ENCODE measurements at regions not wholly inside any gene's neighbourhood (a gene's known extent, or its start where the extent isn't known, plus 50 kb on each side); places are given as distances from the start of the nearest gene placed in this dataset.

- DNase-seq, result no peak
Measured at GRCh38 chr2:126437016-126437415, 218.9 kb upstream of the GYPC start.

GRCh38 chr2:126444512-126444911 is 211.4 kb upstream of the GYPC start:
- DNase-seq, result no peak

- DNase-seq, result no peak
Measured at GRCh38 chr2:126446106-126446695, 209.8 kb upstream of the GYPC start.

- no peak for DNase-seq
Measured at GRCh38 chr2:126448611-126449010, 207.3 kb upstream of the GYPC start.

- DNase-seq, result no peak
Measured at GRCh38 chr2:126449677-126450076, 206.3 kb upstream of the GYPC start.

GRCh38 chr2:126463892-126464674 is 191.9 kb upstream of the GYPC start:
- no peak for DNase-seq

GRCh38 chr2:126467367-126468054 is 188.4 kb upstream of the GYPC start:
- no peak for DNase-seq

GRCh38 chr2:126475031-126475430 is 180.9 kb upstream of the GYPC start:
- no peak for DNase-seq

- DNase-seq, result no peak
Measured at GRCh38 chr2:126476691-126477090, 179.3 kb upstream of the GYPC start.

GRCh38 chr2:126480033-126480432 is 175.9 kb upstream of the GYPC start:
- no peak for DNase-seq

- DNase-seq, result no peak
Measured at GRCh38 chr2:126482582-126483464, 173.1 kb upstream of the GYPC start.

GRCh38 chr2:126494593-126494992 is 161.4 kb upstream of the GYPC start:
- no peak for DNase-seq

- no peak for DNase-seq
Measured at GRCh38 chr2:126495189-126495588, 160.8 kb upstream of the GYPC start.

GRCh38 chr2:126496493-126496892 is 159.5 kb upstream of the GYPC start:
- DNase-seq, result no peak

- no peak for DNase-seq
Measured at GRCh38 chr2:126503476-126503875, 152.5 kb upstream of the GYPC start.

GRCh38 chr2:126504949-126505348 is 151.0 kb upstream of the GYPC start:
- no peak for DNase-seq

- DNase-seq, result no peak
Measured at GRCh38 chr2:126506786-126507185, 149.2 kb upstream of the GYPC start.

GRCh38 chr2:126507425-126507911 is 148.5 kb upstream of the GYPC start:
- no peak for DNase-seq

- DNase-seq, result no peak
Measured at GRCh38 chr2:126510356-126510755, 145.6 kb upstream of the GYPC start.

GRCh38 chr2:126510960-126511359 is 145.0 kb upstream of the GYPC start:
- no peak for DNase-seq

- DNase-seq, result no peak
Measured at GRCh38 chr2:126512026-126512425, 143.9 kb upstream of the GYPC start.

GRCh38 chr2:126513033-126513432 is 142.9 kb upstream of the GYPC start:
- no peak for DNase-seq

- no peak for DNase-seq
Measured at GRCh38 chr2:126515471-126515870, 140.5 kb upstream of the GYPC start.
